Stomach (tissue), 8 donors: ENCODE measurements at regions not wholly inside any gene's neighbourhood (a gene's known extent, or its start where the extent isn't known, plus 50 kb on each side); places are given as distances from the start of the nearest gene placed in this dataset.

Experiments
- DNase-seq, 2 donors: peaks; one replicate each; pipeline versions ENCODE4 v3.0.0 to v3.0.0-alpha.2; 2013 to 2019
- H3K27ac ChIP-seq, 5 donors: fragments of 200-600 bp in 4 of 5; sonication (generic) in 4 of 5; one replicate each; pipeline ENCODE4 v1.5.1; 2013 to 2019; ENCODE audit warnings: mild to moderate bottlenecking in 1 of 5, moderate library complexity in 1 of 5
- H3K27me3 ChIP-seq, 3 donors: fragments of 200-600 bp; sonication (generic); one replicate each; pipeline ENCODE4 v1.5.1; 2017 to 2019; ENCODE audit warnings: mixed run types in 1 of 3
- H3K36me3 ChIP-seq, 4 donors: fragments of 200-600 bp; sonication (generic); 1 replicate in 3 of 4; 2 replicates in 1 of 4; pipeline ENCODE4 v1.5.1; 2016 to 2019
- H3K4me1 ChIP-seq, 4 donors: fragments of 200-600 bp; sonication (generic); one replicate each; pipeline ENCODE4 v1.5.1; 2016 to 2019
- H3K4me3 ChIP-seq, 4 donors: fragments of 200-600 bp; sonication (generic) in 3 of 4; one replicate each; pipeline ENCODE4 v1.5.1; 2016 to 2019; ENCODE audit warnings: mild to moderate bottlenecking in 1 of 4
- H3K9me3 ChIP-seq, 4 donors: fragments of 200-600 bp; sonication (generic); one replicate each; pipeline ENCODE4 v1.5.1; 2016 to 2019
- CTCF ChIP-seq, 7 experiments: fragments of 450-650 bp in 4 of 7; fragments of 200-600 bp in 3 of 7; sonication (generic) in 3 of 7; IDR thresholded peaks; one replicate each; pipeline ENCODE4 v1.5.1; 2016 to 2019; ENCODE audit warnings: antibody characterized with exemption in 7 of 7, control low read depth in 2 of 7, mild to moderate bottlenecking in 1 of 7
- EP300 ChIP-seq: sonication (generic); formaldehyde crosslinking; IDR thresholded peaks from one replicate; pipeline ENCODE4 v1.6.1; 2017; ENCODE audit warnings: antibody characterized with exemption
- POLR2A ChIP-seq, 4 donors: fragments of 450-650 bp; IDR thresholded peaks; one replicate each; pipeline ENCODE4 v1.6.1; 2016; ENCODE audit warnings: antibody characterized with exemption in 4 of 4, control low read depth in 2 of 4, mild to moderate bottlenecking in 1 of 4, moderate library complexity in 1 of 4
- POLR2AphosphoS5 ChIP-seq, 3 donors: sonication (generic); formaldehyde crosslinking; IDR thresholded peaks; one replicate each; pipeline ENCODE4 v1.6.1; 2016; ENCODE audit warnings: antibody characterized with exemption in 3 of 3
- WGBS, 5 donors: extraction: QIAGEN DNeasy Blood & Tissue Kit in 3 of 5; methylation state at CpG; one replicate each; pipeline versions ENCODE4 v1.1.5 to v1.1.7; 2013 to 2018; 5-methylcytosine and 5-hydroxymethylcytosine counted together
- intact Hi-C: fragments of 100-400 bp; cut with DNase I; formaldehyde crosslinking; loops from one replicate; pipeline ENCODE4 v1.15.1; 2023; ENCODE audit warnings: low total_unique reads
- donor health status: healthy with polysubstance abuse.
- donor health status: Bipolar disorder and iron deficiency.
- donor health status: healthy.

- DNase-seq: no peak
- Histone ChIP-seq H3K4me1 (no peaks in the 10 kb centered on the region), H3K9me3 (no peaks in the 10 kb centered on the region), H3K27me3 (no peaks in the 10 kb centered on the region), H3K4me3 (no peak overlapping the region), H3K36me3 (no peaks in the 10 kb centered on the region), H3K27ac (no peak overlapping the region)
- 90 to 97% (median 94%) methylated on average over 4 of the region's 4 CpGs for WGBS, 5 donors
- TF ChIP-seq POLR2A (IDR thresholded peaks at IDR 0.05) (no peak), EP300 (no peak), POLR2AphosphoS5 (IDR thresholded peaks at IDR 0.05) (no peak), CTCF (IDR thresholded peaks at IDR 0.05) (no peak)
- intact Hi-C loops: no loop called here
Observed at GRCh38 chr2:147711031-147711430, 133.8 kb upstream of the ACVR2A start.

- Histone ChIP-seq H3K27ac (no peak overlapping the region), H3K27me3 (no peaks in the 10 kb centered on the region), H3K9me3 (no peaks in the 10 kb centered on the region), H3K4me3 (no peak overlapping the region), H3K36me3 (no peaks in the 10 kb centered on the region), H3K4me1 (no peaks in the 10 kb centered on the region)
- TF ChIP-seq CTCF (IDR thresholded peaks at IDR 0.05) (no peak), POLR2AphosphoS5 (IDR thresholded peaks at IDR 0.05) (no peak), EP300 (no peak), POLR2A (IDR thresholded peaks at IDR 0.05) (no peak)
- DNase-seq: no peak
- intact Hi-C loops: no loop called here
Observed at GRCh38 chr2:147709655-147710054, 135.2 kb upstream of the ACVR2A start.

- H3K27ac ChIP-seq: no peak overlapping the region
- H3K36me3 ChIP-seq: no peaks in the 10 kb centered on the region
- DNase-seq: no peak
- no peak overlapping the region for H3K4me3 ChIP-seq
- no peak for TF ChIP-seq EP300
- no peak for TF ChIP-seq POLR2AphosphoS5 (IDR thresholded peaks at IDR 0.05)
- TF ChIP-seq CTCF (IDR thresholded peaks at IDR 0.05): no peak
- TF ChIP-seq POLR2A (IDR thresholded peaks at IDR 0.05): no peak
- WGBS, 5 donors: 62 to 76% (median 63%) methylated on average over 3 of the region's 3 CpGs
- no peaks in the 10 kb centered on the region for H3K4me1 ChIP-seq
- no peaks in the 10 kb centered on the region for H3K27me3 ChIP-seq
- no peaks in the 10 kb centered on the region for H3K9me3 ChIP-seq
- intact Hi-C loops: no loop called here
Observed at GRCh38 chr2:147703171-147703570, 141.7 kb upstream of the ACVR2A start.

GRCh38 chr2:147698166-147698565 is 146.7 kb upstream of the ACVR2A start:
- 82 to 95% (median 91%) methylated on average over 2 of the region's 2 CpGs for WGBS, 5 donors
- H3K4me1 ChIP-seq: peaks cover 0 to 4% (median 2%) of the 10 kb centered on the region in 4 donors
- DNase-seq: no peak
- H3K9me3 ChIP-seq: no peaks in the 10 kb centered on the region
- no peak overlapping the region for H3K27ac ChIP-seq
- no peaks in the 10 kb centered on the region for H3K27me3 ChIP-seq
- intact Hi-C loops: no loop called here
- no peak for TF ChIP-seq POLR2AphosphoS5 (IDR thresholded peaks at IDR 0.05)
- no peak for TF ChIP-seq EP300
- no peak for TF ChIP-seq CTCF (IDR thresholded peaks at IDR 0.05)
- no peak for TF ChIP-seq POLR2A (IDR thresholded peaks at IDR 0.05)
- H3K4me3 ChIP-seq: no peak overlapping the region
- no peaks in the 10 kb centered on the region for H3K36me3 ChIP-seq
